ENCODE measurements at regions not wholly inside any gene's neighbourhood (a gene's known extent, or its start where the extent isn't known, plus 50 kb on each side); places are given as distances from the start of the nearest gene placed in this dataset.

DNA sequence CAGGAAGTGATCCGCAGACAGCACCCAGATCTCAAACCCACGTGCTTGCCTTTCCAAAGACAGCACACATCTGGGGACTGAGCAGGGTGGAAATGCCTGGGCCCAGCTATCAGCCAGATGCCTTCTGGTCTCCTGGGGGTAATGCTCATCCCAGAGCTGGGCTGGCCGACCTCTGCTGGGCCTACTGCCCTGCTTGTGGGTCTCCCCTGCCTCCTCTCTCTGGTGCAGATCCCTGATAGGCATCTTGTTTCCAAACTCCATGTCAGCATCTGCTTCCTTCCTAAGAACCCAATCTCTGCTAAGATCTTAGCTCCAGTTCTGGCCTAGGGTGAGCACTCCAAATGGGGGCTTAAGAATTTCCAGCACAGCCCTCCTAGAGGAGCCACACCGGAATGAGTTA is 1043.0 kb downstream of the VRK1 start:
- DNase-seq (no peak), ATAC-seq (ENCODE audit: low read depth) (no peak)
- no peak overlapping the region for H2BK5ac ChIP-seq (ENCODE audit: low read depth, low read length, poor library complexity, severe bottlenecking)
- H3K4me3 ChIP-seq (ENCODE audit: insufficient read depth, low read depth, low read length): no peak overlapping the region
- no peak overlapping the region for H2AK9ac ChIP-seq (replicated peaks; ENCODE audit: low read depth, low read length, poor library complexity)
- H3K4me2 ChIP-seq (ENCODE audit: low read depth, low read length): no peak overlapping the region
- H2AFZ ChIP-seq (replicated peaks; ENCODE audit: low read length, poor library complexity): no peak overlapping the region
- intact Hi-C loops (cut with micrococcal nuclease) (no loop called here), dilution Hi-C loops (cut with HindIII; ENCODE audit: low sequenced_read_pairs, unreplicated experiment) (no loop called here), in situ Hi-C loops (cut with MboI; ENCODE audit: low sequenced_read_pairs) (no loop called here)
- no peaks in the 10 kb centered on the region; the same call in 1 of the 2 replicates for H4K20me1 ChIP-seq (ENCODE audit: insufficient read depth, low read length)
- no peak overlapping the region for H4K5ac ChIP-seq (ENCODE audit: low read depth, low read length)
- peaks cover 43% of the 10 kb centered on the region for H3K9me3 ChIP-seq (ENCODE audit: control insufficient read depth, insufficient read depth, low read length)
- no TSS peak for BruUV-seq (replicated peaks)
- H3K14ac ChIP-seq (replicated peaks; ENCODE audit: low read depth, low read length): no peak overlapping the region
- H4K8ac ChIP-seq (ENCODE audit: low read depth in 2 of 2, low read length in 2 of 2): no peak overlapping the region
- no peak overlapping the region for H2AK5ac ChIP-seq (ENCODE audit: low read depth, low read length)
- H3K79me1 ChIP-seq (ENCODE audit: low read depth in 1 of 2, low read length in 2 of 2): no peaks in the 10 kb centered on the region
- TF ChIP-seq, protein P1, sequence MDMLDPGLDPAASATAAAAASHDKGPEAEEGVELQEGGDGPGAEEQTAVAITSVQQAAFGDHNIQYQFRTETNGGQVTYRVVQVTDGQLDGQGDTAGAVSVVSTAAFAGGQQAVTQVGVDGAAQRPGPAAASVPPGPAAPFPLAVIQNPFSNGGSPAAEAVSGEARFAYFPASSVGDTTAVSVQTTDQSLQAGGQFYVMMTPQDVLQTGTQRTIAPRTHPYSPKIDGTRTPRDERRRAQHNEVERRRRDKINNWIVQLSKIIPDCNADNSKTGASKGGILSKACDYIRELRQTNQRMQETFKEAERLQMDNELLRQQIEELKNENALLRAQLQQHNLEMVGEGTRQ (IDR thresholded peaks at IDR 0.05; ENCODE audit: low read depth, low read length): no peak
- TF ChIP-seq CEBPB (IDR thresholded peaks at IDR 0.05; ENCODE audit: low read depth, low read length) (no peak), RCOR1 (IDR thresholded peaks at IDR 0.05; ENCODE audit: insufficient replicate concordance, low read length) (no peak), RAD21 (IDR thresholded peaks at IDR 0.05; ENCODE audit: low read length) (no peak), SMC3 (IDR thresholded peaks at IDR 0.05; ENCODE audit: low read depth, low read length) (no peak), BHLHE40 (IDR thresholded peaks at IDR 0.05; ENCODE audit: low read depth, low read length) (no peak), POLR2A (IDR thresholded peaks at IDR 0.05; ENCODE audit: low read depth, low read length) (no peak)
- TF ChIP-seq, protein P2, sequence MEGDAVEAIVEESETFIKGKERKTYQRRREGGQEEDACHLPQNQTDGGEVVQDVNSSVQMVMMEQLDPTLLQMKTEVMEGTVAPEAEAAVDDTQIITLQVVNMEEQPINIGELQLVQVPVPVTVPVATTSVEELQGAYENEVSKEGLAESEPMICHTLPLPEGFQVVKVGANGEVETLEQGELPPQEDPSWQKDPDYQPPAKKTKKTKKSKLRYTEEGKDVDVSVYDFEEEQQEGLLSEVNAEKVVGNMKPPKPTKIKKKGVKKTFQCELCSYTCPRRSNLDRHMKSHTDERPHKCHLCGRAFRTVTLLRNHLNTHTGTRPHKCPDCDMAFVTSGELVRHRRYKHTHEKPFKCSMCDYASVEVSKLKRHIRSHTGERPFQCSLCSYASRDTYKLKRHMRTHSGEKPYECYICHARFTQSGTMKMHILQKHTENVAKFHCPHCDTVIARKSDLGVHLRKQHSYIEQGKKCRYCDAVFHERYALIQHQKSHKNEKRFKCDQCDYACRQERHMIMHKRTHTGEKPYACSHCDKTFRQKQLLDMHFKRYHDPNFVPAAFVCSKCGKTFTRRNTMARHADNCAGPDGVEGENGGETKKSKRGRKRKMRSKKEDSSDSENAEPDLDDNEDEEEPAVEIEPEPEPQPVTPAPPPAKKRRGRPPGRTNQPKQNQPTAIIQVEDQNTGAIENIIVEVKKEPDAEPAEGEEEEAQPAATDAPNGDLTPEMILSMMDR (conservative IDR thresholded peaks at IDR 0.05; ENCODE audit: low read depth, low read length): no peak
- 43% methylated on average over 2 of the region's 4 CpGs; no CpG with 5 or more reads in 1 of the 2 experiments for WGBS, 2 experiments (ENCODE audit: extremely low coverage in 2 of 2, insufficient read length in 1 of 2)
- no peak overlapping the region for H2BK20ac ChIP-seq (ENCODE audit: low read depth, low read length)
- no peak overlapping the region for H3K4ac ChIP-seq (ENCODE audit: low read depth, low read length)
- no peaks in the 10 kb centered on the region for H3K36me3 ChIP-seq (ENCODE audit: control insufficient read depth, insufficient read depth, low read length)
- no peak overlapping the region for H3K27ac ChIP-seq (ENCODE audit: insufficient read depth, low read length)
- ChIA-PET POLR2A (ENCODE audit: unreplicated experiment) (no interaction called here), CTCF (no interaction called here)
- no peaks in the 10 kb centered on the region for H3K27me3 ChIP-seq (ENCODE audit: control insufficient read depth, insufficient read depth, low read length)
- no peak overlapping the region for H3K18ac ChIP-seq (ENCODE audit: low read depth, low read length)
- no peaks in the 10 kb centered on the region for H3K9me1 ChIP-seq (ENCODE audit: insufficient read depth, low read length)
- H3K9ac ChIP-seq (ENCODE audit: low read depth, low read length): no peak overlapping the region
- H3K4me1 ChIP-seq (ENCODE audit: control insufficient read depth, insufficient read depth, low read length): no peaks in the 10 kb centered on the region
- no peak overlapping the region for H2BK15ac ChIP-seq (ENCODE audit: low read depth, low read length)
- no peak overlapping the region for H3K56ac ChIP-seq (ENCODE audit: extremely low read depth, insufficient read depth, low read length)
- H3K23ac ChIP-seq (ENCODE audit: low read depth, low read length): no peak overlapping the region
- no peak overlapping the region for H2BK120ac ChIP-seq (ENCODE audit: low read depth, low read length)
- no peak overlapping the region for H4K91ac ChIP-seq (ENCODE audit: insufficient read depth, low read depth, low read length)

Data from IMR-90 (cell line).